AG08395 (cell line): ENCODE measurements at regions not wholly inside any gene's neighbourhood (a gene's known extent, or its start where the extent isn't known, plus 50 kb on each side); places are given as distances from the start of the nearest gene placed in this dataset.
A peak's percentile ranks its signal among the peaks of the same experiment; 100 is the strongest.
"Not testable (repeated sequence)": the region's sequence is repeated elsewhere in the genome, so short reads cannot be mapped to it uniquely, and the experiment has no call there.

Experiments used
- DNase-seq: peaks from one replicate; pipeline ENCODE4 v3.0.0; 2012; ENCODE audit warnings: mixed read lengths, low spot score

GRCh38 chr15:87533637-87534036 lies 722.9 kb downstream of the NTRK3 start:
- not testable (repeated sequence) for DNase-seq

GRCh38 chr15:87528873-87529272 lies 727.7 kb downstream of the NTRK3 start:
- DNase-seq, result no peak

- DNase-seq, result no peak
Observed at GRCh38 chr15:87527875-87528274, 728.7 kb downstream of the NTRK3 start.

GRCh38 chr15:87527416-87527815 lies 729.1 kb downstream of the NTRK3 start:
- no peak for DNase-seq

GRCh38 chr15:87523516-87523915 lies 733.0 kb downstream of the NTRK3 start:
- no peak for DNase-seq

GRCh38 chr15:87522997-87523396 lies 733.5 kb downstream of the NTRK3 start:
- DNase-seq, result no peak

GRCh38 chr15:87518957-87519356 lies 737.6 kb downstream of the NTRK3 start:
- no peak for DNase-seq

GRCh38 chr15:87508086-87508485 lies 748.5 kb downstream of the NTRK3 start:
- DNase-seq, result no peak

- DNase-seq, result no peak
Observed at GRCh38 chr15:87502173-87502572, 754.4 kb downstream of the NTRK3 start.

GRCh38 chr15:87500240-87500639 lies 756.3 kb downstream of the NTRK3 start:
- no peak for DNase-seq

- DNase-seq, result no peak
Observed at GRCh38 chr15:87498560-87498959, 758.0 kb downstream of the NTRK3 start.

GRCh38 chr15:87496795-87497194 lies 759.7 kb downstream of the NTRK3 start:
- DNase-seq, result no peak

- DNase-seq, result no peak
Observed at GRCh38 chr15:87496109-87496508, 760.4 kb downstream of the NTRK3 start.

- no peak for DNase-seq
Observed at GRCh38 chr15:87493803-87494202, 762.7 kb downstream of the NTRK3 start.

- no peak for DNase-seq
Observed at GRCh38 chr15:87492321-87492720, 764.2 kb downstream of the NTRK3 start.

- DNase-seq, result no peak
Observed at GRCh38 chr15:87490666-87491065, 765.9 kb downstream of the NTRK3 start.

- no peak for DNase-seq
Observed at GRCh38 chr15:87489902-87490665, 766.5 kb downstream of the NTRK3 start.

GRCh38 chr15:87489456-87489855 lies 767.1 kb downstream of the NTRK3 start:
- DNase-seq, result no peak

GRCh38 chr15:87487484-87487883 lies 769.1 kb downstream of the NTRK3 start:
- no peak for DNase-seq

- DNase-seq, result no peak
Observed at GRCh38 chr15:87483468-87483867, 773.1 kb downstream of the NTRK3 start.

GRCh38 chr15:87481126-87481525 lies 775.4 kb downstream of the NTRK3 start:
- no peak for DNase-seq

GRCh38 chr15:87478687-87479072 lies 777.9 kb downstream of the NTRK3 start:
- no peak for DNase-seq

GRCh38 chr15:87477737-87478686 lies 778.5 kb downstream of the NTRK3 start:
- peak; percentile 14 for DNase-seq
